T-helper 1 cell treated with Interleukin-12 subunit alpha and Interleukin-12 subunit beta and Interleukin-4 antibody, amounts not matched to agents 30 μg/mL and 1 μg/mL, for 36 hours (primary cell): ENCODE measurements at regions not wholly inside any gene's neighbourhood (a gene's known extent, or its start where the extent isn't known, plus 50 kb on each side); places are given as distances from the start of the nearest gene placed in this dataset.

Experiments
- H3K27ac Mint-ChIP-seq: one replicate; pipeline ENCODE4 v1.8.0; 2021; ENCODE audit warnings: mild to moderate bottlenecking, mixed read lengths
- H3K27me3 Mint-ChIP-seq: one replicate; pipeline ENCODE4 v1.8.0; 2021; ENCODE audit warnings: low read depth, mixed read lengths
- H3K36me3 Mint-ChIP-seq: one replicate; pipeline ENCODE4 v1.8.0; 2021; ENCODE audit warnings: low read depth, mixed read lengths
- H3K4me1 Mint-ChIP-seq: one replicate; pipeline ENCODE4 v1.8.0; 2021; ENCODE audit warnings: low read depth, mixed read lengths
- H3K4me3 Mint-ChIP-seq: one replicate; pipeline ENCODE4 v1.8.0; 2021; ENCODE audit warnings: mild to moderate bottlenecking, moderate library complexity, mixed read lengths
- H3K9me3 Mint-ChIP-seq: one replicate; pipeline ENCODE4 v1.8.0; 2021; ENCODE audit warnings: mixed read lengths

DNA sequence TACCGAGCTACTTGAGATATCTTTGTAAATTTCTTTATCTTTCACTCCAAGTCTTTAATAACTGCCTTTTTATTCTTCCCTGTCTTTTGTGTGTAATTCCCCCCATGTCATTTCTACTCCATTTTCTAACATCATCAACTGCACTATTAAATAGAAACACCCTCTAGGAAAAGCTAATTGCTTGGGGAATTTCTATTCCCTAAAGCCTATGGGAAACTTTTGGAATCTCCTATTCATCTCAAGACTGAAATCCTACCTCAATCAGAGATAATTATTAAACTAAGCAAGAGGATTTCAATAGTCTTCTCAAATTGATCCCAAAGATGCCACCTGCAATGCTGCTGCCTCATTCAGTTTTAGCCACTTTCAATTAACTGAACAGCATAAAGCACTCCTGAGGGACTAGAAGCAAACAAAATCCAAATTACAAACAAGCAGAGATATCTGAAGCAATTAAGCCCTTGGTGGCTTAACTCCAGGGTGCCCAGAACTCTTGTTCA lies 598.7 kb downstream of the IGSF11 start:
- H3K4me3 Mint-ChIP-seq = no peak overlapping the region
- no peaks in the 10 kb centered on the region for H3K4me1 Mint-ChIP-seq
- no peaks in the 10 kb centered on the region for H3K36me3 Mint-ChIP-seq
- H3K9me3 Mint-ChIP-seq = no peaks in the 10 kb centered on the region
- no peak overlapping the region for H3K27ac Mint-ChIP-seq
- no peaks in the 10 kb centered on the region for H3K27me3 Mint-ChIP-seq

DNA sequence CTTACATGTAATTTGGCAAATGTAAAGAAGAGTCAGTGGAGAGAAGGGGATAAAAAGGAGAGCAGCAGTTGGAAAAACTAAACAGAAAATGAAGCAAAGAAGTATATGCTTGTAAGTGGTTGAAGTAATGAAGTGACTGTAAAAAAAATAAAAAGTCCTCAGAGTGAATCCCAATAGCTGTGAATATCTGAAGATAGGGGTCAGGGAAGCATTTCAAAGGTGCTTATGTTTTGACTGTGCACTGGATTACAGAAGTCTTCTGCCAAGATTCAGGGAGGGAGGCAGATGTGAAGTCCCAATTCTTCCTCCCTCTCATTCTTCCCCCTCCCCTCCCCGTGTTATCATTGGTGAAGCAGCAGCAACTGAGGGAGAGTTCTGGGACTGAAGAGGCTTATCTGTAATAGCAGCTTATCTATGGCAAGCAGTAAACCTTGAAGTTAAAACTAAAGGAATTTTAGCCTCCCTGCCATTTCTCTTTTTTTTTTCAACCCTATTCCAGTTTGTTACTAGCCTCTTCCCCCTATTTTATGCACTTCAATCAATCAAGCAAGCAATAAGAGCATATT lies 597.9 kb downstream of the IGSF11 start:
- Mint-ChIP-seq H3K4me1 (no peaks in the 10 kb centered on the region), H3K4me3 (no peak overlapping the region), H3K9me3 (no peaks in the 10 kb centered on the region), H3K36me3 (no peaks in the 10 kb centered on the region), H3K27ac (no peak overlapping the region), H3K27me3 (no peaks in the 10 kb centered on the region)

GRCh38 chr3:118445036-118445435 lies 589.6 kb downstream of the IGSF11 start:
- no peaks in the 10 kb centered on the region for H3K27me3 Mint-ChIP-seq
- H3K9me3 Mint-ChIP-seq = peaks cover 5% of the 10 kb centered on the region
- no peaks in the 10 kb centered on the region for H3K4me1 Mint-ChIP-seq

GRCh38 chr3:118447339-118447738 lies 587.3 kb downstream of the IGSF11 start:
- no peak overlapping the region for H3K27ac Mint-ChIP-seq
- no peak overlapping the region for H3K4me3 Mint-ChIP-seq
- no peaks in the 10 kb centered on the region for H3K4me1 Mint-ChIP-seq
- H3K9me3 Mint-ChIP-seq = peaks cover 17% of the 10 kb centered on the region
- no peaks in the 10 kb centered on the region for H3K27me3 Mint-ChIP-seq
- H3K36me3 Mint-ChIP-seq = no peaks in the 10 kb centered on the region

More at GRCh38 chr3:118445036-118445435, 589.6 kb downstream of the IGSF11 start:
- no peaks in the 10 kb centered on the region for H3K36me3 Mint-ChIP-seq
- no peak overlapping the region for H3K27ac Mint-ChIP-seq
- no peak overlapping the region for H3K4me3 Mint-ChIP-seq

DNA sequence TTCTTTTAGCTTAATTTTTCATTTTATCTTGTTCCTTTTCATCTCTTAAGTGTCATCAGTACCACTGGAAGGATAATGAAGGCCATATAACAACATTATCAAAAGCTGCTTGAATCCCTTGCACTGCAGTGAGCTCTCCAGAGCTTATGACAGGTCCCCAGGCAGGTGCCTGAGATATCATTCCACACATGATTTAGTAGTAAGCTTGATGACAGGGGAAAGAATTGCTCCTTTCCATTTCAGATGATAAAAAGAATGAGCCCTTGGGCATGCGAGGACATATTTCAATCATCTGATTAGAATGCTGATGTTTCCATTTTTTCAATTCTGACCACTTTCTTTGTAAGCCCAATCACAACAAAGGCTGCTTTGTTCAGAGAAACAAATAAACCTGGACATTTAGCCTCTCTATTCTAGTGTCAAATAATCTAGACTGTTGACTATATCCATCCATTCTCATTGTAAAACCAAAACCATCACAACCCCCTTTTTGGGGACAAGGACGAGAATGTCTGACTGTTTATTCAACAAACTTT lies 567.8 kb downstream of the IGSF11 start:
- Mint-ChIP-seq H3K27ac (no peak overlapping the region), H3K4me1 (no peaks in the 10 kb centered on the region), H3K9me3 (no peaks in the 10 kb centered on the region), H3K36me3 (no peaks in the 10 kb centered on the region), H3K27me3 (no peaks in the 10 kb centered on the region), H3K4me3 (no peak overlapping the region)

GRCh38 chr3:118468801-118469200 lies 565.8 kb downstream of the IGSF11 start:
- no peaks in the 10 kb centered on the region for H3K36me3 Mint-ChIP-seq
- no peak overlapping the region for H3K27ac Mint-ChIP-seq
- no peaks in the 10 kb centered on the region for H3K27me3 Mint-ChIP-seq

GRCh38 chr3:118472586-118472985 lies 562.1 kb downstream of the IGSF11 start:
- Mint-ChIP-seq H3K27me3 (no peaks in the 10 kb centered on the region), H3K27ac (no peak overlapping the region), H3K4me3 (no peak overlapping the region), H3K36me3 (no peaks in the 10 kb centered on the region), H3K4me1 (no peaks in the 10 kb centered on the region), H3K9me3 (no peaks in the 10 kb centered on the region)

More at GRCh38 chr3:118468801-118469200, 565.8 kb downstream of the IGSF11 start:
- Mint-ChIP-seq H3K9me3 (no peaks in the 10 kb centered on the region), H3K4me3 (no peak overlapping the region), H3K4me1 (no peaks in the 10 kb centered on the region)

GRCh38 chr3:118473343-118473742 lies 561.3 kb downstream of the IGSF11 start:
- H3K9me3 Mint-ChIP-seq = no peaks in the 10 kb centered on the region
- no peaks in the 10 kb centered on the region for H3K4me1 Mint-ChIP-seq
- no peak overlapping the region for H3K4me3 Mint-ChIP-seq
- H3K36me3 Mint-ChIP-seq = no peaks in the 10 kb centered on the region
- H3K27ac Mint-ChIP-seq = no peak overlapping the region
- no peaks in the 10 kb centered on the region for H3K27me3 Mint-ChIP-seq

GRCh38 chr3:118476885-118477618 lies 557.6 kb downstream of the IGSF11 start:
- no peaks in the 10 kb centered on the region for H3K36me3 Mint-ChIP-seq
- no peaks in the 10 kb centered on the region for H3K4me1 Mint-ChIP-seq
- no peaks in the 10 kb centered on the region for H3K9me3 Mint-ChIP-seq

GRCh38 chr3:118477768-118478167 lies 556.9 kb downstream of the IGSF11 start:
- H3K9me3 Mint-ChIP-seq = no peaks in the 10 kb centered on the region
- no peaks in the 10 kb centered on the region for H3K27me3 Mint-ChIP-seq
- H3K4me3 Mint-ChIP-seq = no peak overlapping the region
- H3K36me3 Mint-ChIP-seq = no peaks in the 10 kb centered on the region
- no peak overlapping the region for H3K27ac Mint-ChIP-seq
- no peaks in the 10 kb centered on the region for H3K4me1 Mint-ChIP-seq

More at GRCh38 chr3:118476885-118477618, 557.6 kb downstream of the IGSF11 start:
- H3K27ac Mint-ChIP-seq = no peak overlapping the region
- no peaks in the 10 kb centered on the region for H3K27me3 Mint-ChIP-seq
- H3K4me3 Mint-ChIP-seq = no peak overlapping the region

DNA sequence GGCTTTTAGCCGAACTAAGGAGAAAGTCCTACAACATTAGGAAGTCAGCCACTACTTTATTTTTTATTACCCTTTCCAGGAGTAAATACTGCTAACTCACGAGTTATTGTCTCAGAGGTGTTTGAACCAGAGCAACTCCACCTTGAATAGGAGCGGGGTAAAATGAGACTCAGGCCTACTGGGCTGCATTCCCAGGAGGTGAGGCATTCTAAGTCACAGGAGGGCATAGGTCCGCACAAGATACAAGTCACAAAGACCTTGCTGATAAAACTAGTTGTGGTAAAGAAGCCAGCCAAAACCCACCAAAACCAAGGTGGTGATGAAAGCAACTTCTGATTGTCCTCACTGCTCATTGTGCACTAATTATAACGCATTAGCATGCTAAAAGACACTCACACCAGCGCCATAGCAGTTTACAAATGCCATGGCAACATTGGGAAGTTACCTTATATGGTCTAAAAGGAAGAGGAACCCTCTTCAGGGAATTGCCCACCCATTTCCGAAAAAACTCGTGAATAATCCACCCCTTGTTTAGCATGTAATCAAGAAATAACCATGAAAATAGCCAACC lies 555.9 kb downstream of the IGSF11 start:
- Mint-ChIP-seq H3K4me3 (no peak overlapping the region), H3K27ac (no peak overlapping the region)

GRCh38 chr3:118479376-118479775 lies 555.3 kb downstream of the IGSF11 start:
- no peak overlapping the region for H3K27ac Mint-ChIP-seq
- no peak overlapping the region for H3K4me3 Mint-ChIP-seq
- H3K36me3 Mint-ChIP-seq = no peaks in the 10 kb centered on the region

More for the DNA sequence above, 555.9 kb downstream of the IGSF11 start:
- Mint-ChIP-seq H3K27me3 (no peaks in the 10 kb centered on the region), H3K9me3 (no peaks in the 10 kb centered on the region), H3K36me3 (no peaks in the 10 kb centered on the region), H3K4me1 (no peaks in the 10 kb centered on the region)

GRCh38 chr3:118480101-118480860 lies 554.4 kb downstream of the IGSF11 start:
- no peaks in the 10 kb centered on the region for H3K9me3 Mint-ChIP-seq
- H3K4me3 Mint-ChIP-seq = no peak overlapping the region
- no peaks in the 10 kb centered on the region for H3K4me1 Mint-ChIP-seq
- no peaks in the 10 kb centered on the region for H3K36me3 Mint-ChIP-seq
- no peaks in the 10 kb centered on the region for H3K27me3 Mint-ChIP-seq
- no peak overlapping the region for H3K27ac Mint-ChIP-seq

More at GRCh38 chr3:118479376-118479775, 555.3 kb downstream of the IGSF11 start:
- no peaks in the 10 kb centered on the region for H3K27me3 Mint-ChIP-seq
- H3K4me1 Mint-ChIP-seq = no peaks in the 10 kb centered on the region
- no peaks in the 10 kb centered on the region for H3K9me3 Mint-ChIP-seq

DNA sequence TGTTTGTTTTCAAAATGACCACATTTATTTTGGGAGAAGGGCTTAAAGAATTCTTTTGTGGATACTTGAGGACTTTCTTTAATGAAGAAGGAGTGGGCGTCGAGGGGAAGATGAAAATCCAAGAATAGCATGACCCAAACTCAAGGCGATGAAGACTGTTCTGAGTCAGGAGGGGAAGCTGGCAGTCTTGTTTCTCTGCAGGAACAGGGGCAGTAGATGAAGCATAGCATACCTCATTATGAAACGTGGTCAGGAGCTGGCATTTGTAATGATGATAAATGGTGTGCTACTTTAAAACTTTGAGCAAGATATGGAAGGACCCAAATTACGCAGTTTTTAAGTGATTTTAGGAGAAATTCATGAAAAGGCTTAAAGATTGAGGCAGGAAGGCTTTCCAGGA lies 549.0 kb downstream of the IGSF11 start:
- Mint-ChIP-seq H3K4me1 (no peaks in the 10 kb centered on the region), H3K36me3 (no peaks in the 10 kb centered on the region), H3K27ac (no peak overlapping the region), H3K9me3 (no peaks in the 10 kb centered on the region), H3K27me3 (no peaks in the 10 kb centered on the region), H3K4me3 (no peak overlapping the region)
